Uterus (tissue), 2 donors: ENCODE measurements at regions not wholly inside any gene's neighbourhood (a gene's known extent, or its start where the extent isn't known, plus 50 kb on each side); places are given as distances from the start of the nearest gene placed in this dataset.

ENCODE experiments used
- POLR2A ChIP-seq, 2 donors: fragments of 450-650 bp; IDR thresholded peaks; one replicate each; pipeline ENCODE4 v1.6.1; 2016; ENCODE audit warnings: antibody characterized with exemption in 2 of 2, mild to moderate bottlenecking in 1 of 2, moderate library complexity in 1 of 2
- TF ChIP-seq, protein P1 (sequence below), 4 experiments: fragments of 200-600 bp in 2 of 4; fragments of 450-650 bp in 2 of 4; sonication (generic) in 2 of 4; IDR thresholded peaks; one replicate each; pipeline ENCODE4 v1.5.1; 2016 to 2019; ENCODE audit warnings: antibody characterized with exemption in 4 of 4, mild to moderate bottlenecking in 2 of 4, moderate library complexity in 1 of 4

- TF ChIP-seq, protein P1, sequence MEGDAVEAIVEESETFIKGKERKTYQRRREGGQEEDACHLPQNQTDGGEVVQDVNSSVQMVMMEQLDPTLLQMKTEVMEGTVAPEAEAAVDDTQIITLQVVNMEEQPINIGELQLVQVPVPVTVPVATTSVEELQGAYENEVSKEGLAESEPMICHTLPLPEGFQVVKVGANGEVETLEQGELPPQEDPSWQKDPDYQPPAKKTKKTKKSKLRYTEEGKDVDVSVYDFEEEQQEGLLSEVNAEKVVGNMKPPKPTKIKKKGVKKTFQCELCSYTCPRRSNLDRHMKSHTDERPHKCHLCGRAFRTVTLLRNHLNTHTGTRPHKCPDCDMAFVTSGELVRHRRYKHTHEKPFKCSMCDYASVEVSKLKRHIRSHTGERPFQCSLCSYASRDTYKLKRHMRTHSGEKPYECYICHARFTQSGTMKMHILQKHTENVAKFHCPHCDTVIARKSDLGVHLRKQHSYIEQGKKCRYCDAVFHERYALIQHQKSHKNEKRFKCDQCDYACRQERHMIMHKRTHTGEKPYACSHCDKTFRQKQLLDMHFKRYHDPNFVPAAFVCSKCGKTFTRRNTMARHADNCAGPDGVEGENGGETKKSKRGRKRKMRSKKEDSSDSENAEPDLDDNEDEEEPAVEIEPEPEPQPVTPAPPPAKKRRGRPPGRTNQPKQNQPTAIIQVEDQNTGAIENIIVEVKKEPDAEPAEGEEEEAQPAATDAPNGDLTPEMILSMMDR (IDR thresholded peaks at IDR 0.05), result no peak
- no peak for TF ChIP-seq POLR2A (IDR thresholded peaks at IDR 0.05)
These were observed 277.4 kb upstream of the PITX2 start for GRCh38 chr4:110900213-110900769.
